WERI-Rb-1 (cell line): ENCODE measurements at regions not wholly inside any gene's neighbourhood (a gene's known extent, or its start where the extent isn't known, plus 50 kb on each side); places are given as distances from the start of the nearest gene placed in this dataset.

Source experiments
- DNase-seq: peaks from one replicate; pipeline ENCODE4 v3.0.0-alpha.2; 2020
- H3K27ac ChIP-seq: fragments of 250-450 bp; sonication (Bioruptor Pico); 2 replicates; pipeline ENCODE4 v1.5.1; 2020; ENCODE audit warnings: mild to moderate bottlenecking, moderate library complexity
- H3K27me3 ChIP-seq: fragments of 250-450 bp; sonication (Bioruptor Pico); 2 replicates; pipeline ENCODE4 v1.5.1; 2021; ENCODE audit warnings: mild to moderate bottlenecking, low read depth, moderate library complexity; ENCODE audit not compliant: insufficient read depth, severe bottlenecking
- H3K36me3 ChIP-seq: fragments of 250-450 bp; sonication (Bioruptor Pico); 2 replicates; pipeline ENCODE4 v1.5.1; 2020; ENCODE audit warnings: mild to moderate bottlenecking, moderate library complexity
- H3K4me3 ChIP-seq: 2 replicates; pipeline ENCODE4 v1.5.1; 2011; ENCODE audit warnings: low read depth, mild to moderate bottlenecking, control low read depth, low read length
- H3K9me3 ChIP-seq: fragments of 250-450 bp; sonication (Bioruptor Pico); 2 replicates; pipeline ENCODE4 v1.5.1; 2021; ENCODE audit warnings: mild to moderate bottlenecking, moderate library complexity; ENCODE audit not compliant: severe bottlenecking
- CTCF ChIP-seq: IDR thresholded peaks from 2 replicates; pipeline ENCODE4 v1.5.1; 2011; ENCODE audit warnings: low read depth, mild to moderate bottlenecking, control low read depth, inconsistent platforms, low read length

GRCh38 chr2:175233135-175233719 is 51.7 kb upstream of the ATP5MC3 start:
- no peak for TF ChIP-seq CTCF
- no peak for DNase-seq
- H3K4me3 ChIP-seq: no peak overlapping the region
- H3K27me3 ChIP-seq: no peaks in the 10 kb centered on the region
- H3K9me3 ChIP-seq: no peaks in the 10 kb centered on the region
- no peaks in the 10 kb centered on the region for H3K36me3 ChIP-seq
- no peak overlapping the region for H3K27ac ChIP-seq
